C4-2B (cell line): ENCODE measurements at regions not wholly inside any gene's neighbourhood (a gene's known extent, or its start where the extent isn't known, plus 50 kb on each side); places are given as distances from the start of the nearest gene placed in this dataset.

Experiments used
- CTCF ChIP-seq: fragments of 450-650 bp; conservative IDR thresholded peaks from 2 replicates; pipeline ENCODE4 v1.5.1; 2017; ENCODE audit warnings: mild to moderate bottlenecking
- ZFX ChIP-seq: fragments of 450-650 bp; IDR thresholded peaks from 2 replicates; pipeline ENCODE4 v1.6.1; 2017

- TF ChIP-seq ZFX (no peak), CTCF (no peak)
These were observed 361.1 kb downstream of the MAN2A1 start for GRCh38 chr5:110050640-110051345.
